K562 (cell line): ENCODE measurements at regions not wholly inside any gene's neighbourhood (a gene's known extent, or its start where the extent isn't known, plus 50 kb on each side); places are given as distances from the start of the nearest gene placed in this dataset.

ENCODE experiments used
- ATAC-seq: fragments of 200-7000 bp; cut with Tn5 transposase; 3 replicates; pipeline ENCODE4 v1.9.1; 2020; ENCODE audit warnings: moderate library complexity
- BruUV-seq: library from RNA; stranded (reverse); fragments of 400-500 nt; replicated peaks from 2 replicates; lab custom pipeline; 2021; lab: Mats Ljungman, UMichigan
- CTCF ChIA-PET: fragments of 300-600 bp; formaldehyde crosslinking; extraction: SDS; loops from one replicate; lab custom pipeline; 2021; ENCODE audit warnings: low intra/inter-chr PET ratio; lab: Yijun Ruan, JAX
- POLR2A ChIA-PET: fragments of 300-600, 350-650 bp; sonication (Branson Sonifier 250); formaldehyde crosslinking; extraction: SDS; loops from one replicate; lab custom pipeline; 2021; ENCODE audit warnings: antibody characterized with exemption, inconsistent platforms; lab: Yijun Ruan, JAX
- DNase-seq, 4 experiments: peaks; one replicate each; pipeline versions ENCODE4 v3.0.0 to v3.0.0-alpha.2; 2011 to 2018; ENCODE audit warnings: low spot score in 3 of 4, mixed read lengths in 3 of 4; ENCODE audit errors: extremely low read depth in 1 of 4
- FAIRE-seq: peaks from 2 replicates; lab custom pipeline; 2011; peaks lifted over from hg19 to GRCh38; lab: Jason Lieb, UNC
- H2AFZ ChIP-seq: 2 replicates; pipeline ENCODE4 v1.6.0; 2011; ENCODE audit warnings: low read depth, low read length, control low read depth, inconsistent platforms
- H3K27ac ChIP-seq: fragments of 200-600 bp; 3 replicates; pipeline ENCODE4 v1.8.0; 2011; ENCODE audit warnings: low read depth, mild to moderate bottlenecking, control low read depth, inconsistent platforms, low read length, moderate library complexity, mixed read lengths; ENCODE audit errors: extremely low read depth
- H3K27me3 ChIP-seq, 2 experiments: fragments of 300-600 bp in 1 of 2; 2 replicates in 1 of 2; 3 replicates in 1 of 2; pipeline versions ENCODE4 v1.6.0 to v1.8.0; 2011; ENCODE audit warnings: inconsistent platforms in 2 of 2, low read length in 2 of 2, mild to moderate bottlenecking in 1 of 2, mixed read lengths in 1 of 2, moderate library complexity in 1 of 2; ENCODE audit not compliant: control insufficient read depth in 2 of 2, insufficient read depth in 2 of 2
- H3K36me3 ChIP-seq: fragments of 300-600 bp; 3 replicates; pipeline ENCODE4 v1.8.0; 2011; ENCODE audit warnings: mild to moderate bottlenecking, low read length, inconsistent platforms; ENCODE audit not compliant: control insufficient read depth, insufficient read depth
- H3K4me1 ChIP-seq, 2 experiments: fragments of 200-600 bp in 1 of 2; replicated peaks in 1 of 2; 2 replicates in 1 of 2; 3 replicates in 1 of 2; pipeline versions ENCODE4 v1.5.1 to v1.8.0; 2011; ENCODE audit warnings: inconsistent platforms in 2 of 2, low read length in 2 of 2, mild to moderate bottlenecking in 1 of 2, mixed read lengths in 1 of 2, moderate library complexity in 1 of 2; ENCODE audit not compliant: control insufficient read depth in 2 of 2, insufficient read depth in 2 of 2
- H3K4me2 ChIP-seq: 2 replicates; pipeline ENCODE4 v1.6.1; 2011; ENCODE audit warnings: low read length, control low read depth, inconsistent platforms, mixed read lengths; ENCODE audit not compliant: insufficient read depth
- H3K4me3 ChIP-seq: fragments of 200-600 bp; sonication (generic), shearing (Covaris generic); 2 replicates; pipeline ENCODE4 v1.5.1; 2016; ENCODE audit warnings: control low read depth, inconsistent platforms
- H3K79me2 ChIP-seq: fragments of 200-600 bp; 3 replicates; pipeline ENCODE4 v1.8.0; 2011; ENCODE audit warnings: low read length, inconsistent platforms; ENCODE audit not compliant: control insufficient read depth, insufficient read depth
- H3K9ac ChIP-seq, 2 experiments: 2 replicates each; pipeline versions ENCODE4 v1.6.0 to v1.6.1; 2011; ENCODE audit warnings: low read depth in 2 of 2, low read length in 2 of 2, control low read depth in 1 of 2, inconsistent platforms in 1 of 2, mild to moderate bottlenecking in 1 of 2, mixed read lengths in 1 of 2; ENCODE audit not compliant: insufficient read depth in 1 of 2
- H3K9me1 ChIP-seq: one replicate; pipeline ENCODE4 v1.6.0; 2011; ENCODE audit warnings: inconsistent platforms, mild to moderate bottlenecking, low read length, moderate library complexity; ENCODE audit not compliant: control insufficient read depth, insufficient read depth
- H3K9me3 ChIP-seq: replicated peaks from 2 replicates; pipeline ENCODE4 v1.5.1; 2011; ENCODE audit warnings: low read depth, low read length, inconsistent platforms; ENCODE audit not compliant: control insufficient read depth, insufficient read depth
- H4K20me1 ChIP-seq: replicated peaks from 2 replicates; pipeline ENCODE4 v1.6.1; 2011; ENCODE audit warnings: low read length, inconsistent platforms, mixed read lengths; ENCODE audit not compliant: control insufficient read depth, insufficient read depth
- HNRNPH1 ChIP-seq: fragments of 200-400 bp; formaldehyde crosslinking; optimal IDR thresholded peaks from 2 replicates; pipeline ENCODE3; 2017; ENCODE audit warnings: low read depth, mild to moderate bottlenecking, low read length, moderate library complexity
- MEF2A ChIP-seq: IDR thresholded peaks from 2 replicates; pipeline ENCODE4 v1.6.1; 2011; ENCODE audit warnings: low read depth, mild to moderate bottlenecking, low read length, moderate library complexity; ENCODE audit not compliant: control insufficient read depth
- PTTG1 ChIP-seq: fragments of 450-650 bp; IDR thresholded peaks from 2 replicates; pipeline ENCODE4 v1.6.1; 2016; ENCODE audit warnings: low read depth, mild to moderate bottlenecking, missing genetic modification characterization, missing compliant biosample characterization
- ZNF3 ChIP-seq: fragments of 250-450 bp; sonication (Bioruptor Pico); IDR thresholded peaks from 2 replicates; pipeline ENCODE4 v1.5.0; 2021; ENCODE audit warnings: mild to moderate bottlenecking, moderate library complexity
- WGBS: fragments of 100-300 bp; shearing (Covaris generic); methylation state at CpG from one replicate; pipeline ENCODE4 v1.1.6; 2016; ENCODE audit warnings: low coverage, mixed read lengths; ENCODE audit not compliant: insufficient coverage; ENCODE audit errors: missing lambda C conversion rate; 5-methylcytosine and 5-hydroxymethylcytosine counted together
- in situ Hi-C: fragments of 300-500 bp; cut with MboI; formaldehyde crosslinking; loops from 4 replicates; pipeline ENCODE4 v1.15.0; 2018; ENCODE audit warnings: inconsistent platforms, mixed read lengths
- intact Hi-C: fragments of 100-400 bp; cut with micrococcal nuclease; formaldehyde crosslinking; loops from 2 replicates; pipeline ENCODE4 v1.14.2; 2022
- TF ChIP-seq, protein P1 (sequence below): fragments of 250-450 bp; sonication (Bioruptor Pico); IDR thresholded peaks from 2 replicates; pipeline ENCODE4 v1.9.0; 2021; ENCODE audit warnings: mild to moderate bottlenecking
- TF ChIP-seq, protein P2 (sequence below): fragments of 150-350 bp; IDR thresholded peaks from 2 replicates; pipeline ENCODE4 v1.6.1; 2014; ENCODE audit warnings: low read depth, mild to moderate bottlenecking, low read length, borderline replicate concordance

DNA sequence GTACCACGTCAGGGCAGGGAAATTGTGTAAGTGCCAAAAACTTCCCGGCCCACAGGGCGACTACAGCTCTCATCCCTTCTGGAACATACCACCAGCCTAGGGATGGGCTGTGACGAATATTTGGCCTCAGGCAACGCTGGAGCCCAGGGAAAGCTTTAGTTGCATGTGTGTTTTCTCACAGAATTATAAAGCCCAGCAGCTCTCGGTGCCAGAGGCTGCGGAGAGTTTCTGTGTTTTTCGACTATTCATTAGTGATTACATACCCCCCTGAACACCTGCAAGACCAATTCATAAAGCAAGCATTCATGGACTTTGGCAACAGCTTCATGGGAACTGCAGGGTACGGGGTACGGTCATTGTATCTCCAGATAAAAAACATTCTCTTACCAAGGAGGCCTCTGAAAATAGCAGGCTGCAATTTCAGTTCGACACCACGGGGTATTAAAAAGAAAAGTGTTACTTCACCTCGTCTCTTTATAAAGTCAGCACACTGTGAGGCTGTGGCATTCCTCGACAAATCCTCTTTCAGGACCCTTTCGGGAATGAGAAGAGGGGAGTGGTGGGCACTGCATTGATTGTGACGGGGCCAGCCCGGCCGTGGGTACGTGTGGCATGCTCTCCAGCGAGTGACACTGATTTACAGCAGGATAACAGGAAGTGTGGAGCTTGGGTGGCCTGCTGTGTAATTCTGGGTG, 243.6 kb upstream of the SORL1-AS1 start:
- ChIA-PET POLR2A (no interaction called here), CTCF (no interaction called here)
- Histone ChIP-seq H2AFZ (no peak overlapping the region), H3K9me1 (no peaks in the 10 kb centered on the region), H3K4me3 (no peak overlapping the region), H3K4me2 (no peak overlapping the region), H3K36me3 (no peaks in the 10 kb centered on the region), H3K27me3 (no peaks in the 10 kb centered on the region), H3K9me3 (no peaks in the 10 kb centered on the region), H3K79me2 (no peaks in the 10 kb centered on the region), H3K4me1 (no peaks in the 10 kb centered on the region), H4K20me1 (no peaks in the 10 kb centered on the region), H3K27ac (no peak overlapping the region), H3K9ac (no peak overlapping the region)
- no peak for TF ChIP-seq MEF2A
- under 1% methylated on average over 20 of the region's 20 CpGs for WGBS
- FAIRE-seq (no peak), DNase-seq (no peak), ATAC-seq (no peak)
- intact Hi-C loops (no loop called here), in situ Hi-C loops (no loop called here)
- BruUV-seq = no TSS peak

DNA sequence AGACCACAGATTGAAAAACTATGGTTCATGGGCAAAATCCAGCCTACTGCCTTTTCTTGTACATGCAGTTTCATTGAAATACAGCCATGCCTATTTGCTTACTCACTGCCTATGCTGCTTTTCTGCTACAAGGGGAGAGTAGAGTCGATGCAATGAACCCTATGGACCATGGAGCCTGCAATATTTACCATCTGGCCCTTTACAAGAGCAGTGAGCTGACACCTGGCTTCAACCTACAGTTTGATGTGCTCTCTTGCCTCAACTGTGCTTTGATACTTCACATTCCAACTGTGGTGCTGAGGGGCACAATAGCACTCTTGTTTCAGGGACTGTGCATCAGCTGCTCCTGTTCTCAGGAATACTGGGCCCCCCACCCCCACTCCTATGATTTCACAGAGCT, 239.5 kb upstream of the SORL1-AS1 start:
- in situ Hi-C loops (no loop called here), intact Hi-C loops (no loop called here)
- no TSS peak for BruUV-seq
- Histone ChIP-seq H3K4me1 (no peaks in the 10 kb centered on the region), H2AFZ (no peak overlapping the region), H3K9me1 (no peaks in the 10 kb centered on the region), H3K4me3 (no peak overlapping the region), H3K27ac (no peak overlapping the region), H3K36me3 (no peaks in the 10 kb centered on the region), H3K9me3 (no peaks in the 10 kb centered on the region), H3K27me3 (no peaks in the 10 kb centered on the region), H3K9ac (no peak overlapping the region), H3K4me2 (no peak overlapping the region), H3K79me2 (no peaks in the 10 kb centered on the region), H4K20me1 (no peaks in the 10 kb centered on the region)
- CTCF ChIA-PET = no interaction called here
- POLR2A ChIA-PET = interaction anchor here (0.8 kb wide), 1 partner anchor 846 kb away, joined by 3 read pairs; no protein-coding TSS in a partner anchor
- no peak for FAIRE-seq
- 0% methylated on average over 1 of the region's 1 CpG for WGBS
- DNase-seq = no peak
- ATAC-seq = no peak
- TF ChIP-seq HNRNPH1 (no peak), ZNF3 (no peak), PTTG1 (tag) (no peak)
- TF ChIP-seq, protein P1, sequence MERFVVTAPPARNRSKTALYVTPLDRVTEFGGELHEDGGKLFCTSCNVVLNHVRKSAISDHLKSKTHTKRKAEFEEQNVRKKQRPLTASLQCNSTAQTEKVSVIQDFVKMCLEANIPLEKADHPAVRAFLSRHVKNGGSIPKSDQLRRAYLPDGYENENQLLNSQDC (CRISPR knock-in tag) = no peak
- TF ChIP-seq, protein P2, sequence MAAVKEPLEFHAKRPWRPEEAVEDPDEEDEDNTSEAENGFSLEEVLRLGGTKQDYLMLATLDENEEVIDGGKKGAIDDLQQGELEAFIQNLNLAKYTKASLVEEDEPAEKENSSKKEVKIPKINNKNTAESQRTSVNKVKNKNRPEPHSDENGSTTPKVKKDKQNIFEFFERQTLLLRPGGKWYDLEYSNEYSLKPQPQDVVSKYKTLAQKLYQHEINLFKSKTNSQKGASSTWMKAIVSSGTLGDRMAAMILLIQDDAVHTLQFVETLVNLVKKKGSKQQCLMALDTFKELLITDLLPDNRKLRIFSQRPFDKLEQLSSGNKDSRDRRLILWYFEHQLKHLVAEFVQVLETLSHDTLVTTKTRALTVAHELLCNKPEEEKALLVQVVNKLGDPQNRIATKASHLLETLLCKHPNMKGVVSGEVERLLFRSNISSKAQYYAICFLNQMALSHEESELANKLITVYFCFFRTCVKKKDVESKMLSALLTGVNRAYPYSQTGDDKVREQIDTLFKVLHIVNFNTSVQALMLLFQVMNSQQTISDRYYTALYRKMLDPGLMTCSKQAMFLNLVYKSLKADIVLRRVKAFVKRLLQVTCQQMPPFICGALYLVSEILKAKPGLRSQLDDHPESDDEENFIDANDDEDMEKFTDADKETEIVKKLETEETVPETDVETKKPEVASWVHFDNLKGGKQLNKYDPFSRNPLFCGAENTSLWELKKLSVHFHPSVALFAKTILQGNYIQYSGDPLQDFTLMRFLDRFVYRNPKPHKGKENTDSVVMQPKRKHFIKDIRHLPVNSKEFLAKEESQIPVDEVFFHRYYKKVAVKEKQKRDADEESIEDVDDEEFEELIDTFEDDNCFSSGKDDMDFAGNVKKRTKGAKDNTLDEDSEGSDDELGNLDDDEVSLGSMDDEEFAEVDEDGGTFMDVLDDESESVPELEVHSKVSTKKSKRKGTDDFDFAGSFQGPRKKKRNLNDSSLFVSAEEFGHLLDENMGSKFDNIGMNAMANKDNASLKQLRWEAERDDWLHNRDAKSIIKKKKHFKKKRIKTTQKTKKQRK = no peak
